BE2C (cell line): ENCODE measurements at regions not wholly inside any gene's neighbourhood (a gene's known extent, or its start where the extent isn't known, plus 50 kb on each side); places are given as distances from the start of the nearest gene placed in this dataset.

Source experiments
- DNase-seq: peaks from one replicate; pipeline ENCODE4 v3.0.0-alpha.2; 2020
- H3K27me3 ChIP-seq: fragments of 250-450 bp; sonication (Bioruptor Pico); 2 replicates; pipeline ENCODE4 v1.5.1; 2020; ENCODE audit warnings: mild to moderate bottlenecking
- H3K36me3 ChIP-seq: fragments of 250-450 bp; sonication (Bioruptor Pico); 2 replicates; pipeline ENCODE4 v1.5.1; 2020; ENCODE audit warnings: mild to moderate bottlenecking
- H3K4me1 ChIP-seq: fragments of 250-450 bp; sonication (Bioruptor Pico); 2 replicates; pipeline ENCODE4 v1.5.1; 2020
- H3K4me3 ChIP-seq: 2 replicates; pipeline ENCODE4 v1.5.1; 2011; ENCODE audit warnings: low read depth, low read length
- H3K9me3 ChIP-seq: fragments of 250-450 bp; sonication (Bioruptor Pico); 2 replicates; pipeline ENCODE4 v1.5.1; 2020
- CTCF ChIP-seq: IDR thresholded peaks from 2 replicates; pipeline ENCODE4 v1.5.1; 2012; ENCODE audit warnings: mild to moderate bottlenecking, low read depth, low read length

GRCh38 chr10:64206409-64206808 lies 685.2 kb downstream of the REEP3 start:
- H3K36me3 ChIP-seq = no peaks in the 10 kb centered on the region
- TF ChIP-seq CTCF = no peak
- no peaks in the 10 kb centered on the region for H3K27me3 ChIP-seq
- H3K4me3 ChIP-seq = no peak overlapping the region
- H3K9me3 ChIP-seq = no peaks in the 10 kb centered on the region
- no peak for DNase-seq
- no peaks in the 10 kb centered on the region for H3K4me1 ChIP-seq

GRCh38 chr10:64209561-64209960 lies 688.4 kb downstream of the REEP3 start:
- Histone ChIP-seq H3K4me3 (no peak overlapping the region), H3K27me3 (no peaks in the 10 kb centered on the region), H3K9me3 (no peaks in the 10 kb centered on the region), H3K4me1 (no peaks in the 10 kb centered on the region), H3K36me3 (no peaks in the 10 kb centered on the region)
- no peak for TF ChIP-seq CTCF
- DNase-seq = no peak

DNA sequence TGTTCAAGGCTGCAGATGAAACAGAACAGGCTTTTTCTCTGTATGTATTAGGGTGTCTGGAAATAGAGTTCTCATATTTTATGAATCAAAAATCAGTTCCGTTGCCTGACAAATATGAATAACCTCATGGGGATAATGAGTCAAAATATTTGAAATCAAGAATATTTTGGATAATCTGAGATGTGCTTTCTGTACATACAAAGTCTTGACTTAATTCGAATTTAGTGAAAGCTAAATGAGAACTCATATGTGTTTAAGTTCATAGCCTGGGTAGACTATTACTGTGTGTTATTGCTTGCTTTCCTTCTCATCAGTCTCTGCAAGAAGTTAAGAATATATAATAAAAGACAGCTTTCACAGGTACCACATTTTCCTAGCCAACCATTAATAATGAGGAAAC lies 689.0 kb downstream of the REEP3 start:
- Histone ChIP-seq H3K27me3 (no peaks in the 10 kb centered on the region), H3K36me3 (no peaks in the 10 kb centered on the region), H3K4me3 (no peak overlapping the region), H3K9me3 (no peaks in the 10 kb centered on the region), H3K4me1 (no peaks in the 10 kb centered on the region)
- TF ChIP-seq CTCF = no peak
- no peak for DNase-seq

- no peak for TF ChIP-seq CTCF
- no peak for DNase-seq
- no peaks in the 10 kb centered on the region for H3K4me1 ChIP-seq
Observed at GRCh38 chr10:64211466-64211865, 690.3 kb downstream of the REEP3 start.

GRCh38 chr10:64215088-64215487 lies 693.9 kb downstream of the REEP3 start:
- no peak for TF ChIP-seq CTCF
- H3K9me3 ChIP-seq = no peaks in the 10 kb centered on the region

More at GRCh38 chr10:64211466-64211865, 690.3 kb downstream of the REEP3 start:
- H3K4me3 ChIP-seq = no peak overlapping the region
- H3K9me3 ChIP-seq = no peaks in the 10 kb centered on the region
- no peaks in the 10 kb centered on the region for H3K36me3 ChIP-seq
- H3K27me3 ChIP-seq = no peaks in the 10 kb centered on the region

GRCh38 chr10:64219271-64220025 lies 698.2 kb downstream of the REEP3 start:
- no peaks in the 10 kb centered on the region for H3K36me3 ChIP-seq
- H3K4me1 ChIP-seq = peaks cover 6% of the 10 kb centered on the region; the same call in 1 of the 2 replicates
- TF ChIP-seq CTCF = no peak
- H3K4me3 ChIP-seq = no peak overlapping the region
- no peak for DNase-seq
- no peaks in the 10 kb centered on the region for H3K9me3 ChIP-seq
- no peaks in the 10 kb centered on the region for H3K27me3 ChIP-seq

More at GRCh38 chr10:64215088-64215487, 693.9 kb downstream of the REEP3 start:
- H3K4me1 ChIP-seq = peaks cover 6% of the 10 kb centered on the region; the same call in 1 of the 2 replicates
- H3K4me3 ChIP-seq = no peak overlapping the region
- no peaks in the 10 kb centered on the region for H3K27me3 ChIP-seq
- H3K36me3 ChIP-seq = no peaks in the 10 kb centered on the region
- DNase-seq = no peak
